Hematopoietic multipotent progenitor cell treated with erythropoietin and hydrocortisone succinate and interleukin-3 and kit ligand, for 17 days (in vitro differentiated cells): ENCODE measurements at regions not wholly inside any gene's neighbourhood (a gene's known extent, or its start where the extent isn't known, plus 50 kb on each side); places are given as distances from the start of the nearest gene placed in this dataset.
"Not testable (repeated sequence)": the region's sequence is repeated elsewhere in the genome, so short reads cannot be mapped to it uniquely, and the experiment has no call there.

Experiments used
- DNase-seq: peaks from one replicate; pipeline ENCODE4 v3.0.0-alpha.2; 2015; ENCODE audit warnings: low spot score

- no peak for DNase-seq
These were observed 1123.2 kb downstream of the TBL1XR1 start for GRCh38 chr3:176074096-176074495.

DNA sequence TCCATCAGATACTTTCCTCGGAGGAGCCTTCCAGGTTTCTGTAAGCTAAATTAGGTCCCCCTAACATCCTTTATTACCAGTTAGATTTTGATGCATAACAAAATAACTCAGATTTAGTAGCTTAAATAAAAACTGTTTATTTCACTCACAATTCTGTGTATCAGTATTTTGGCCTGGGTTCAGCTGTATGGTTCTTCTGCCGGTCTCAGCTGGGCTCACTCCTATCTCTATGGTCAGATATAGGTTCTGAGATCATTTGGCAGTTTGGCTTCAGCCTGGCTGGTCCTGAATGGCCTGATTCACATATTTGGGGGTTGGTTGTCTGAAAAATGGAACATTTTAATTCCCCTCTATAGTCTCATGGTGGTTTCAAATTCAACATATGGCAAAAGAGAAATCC lies 1125.3 kb downstream of the TBL1XR1 start:
- no peak for DNase-seq

- DNase-seq: no peak
These were observed 1128.5 kb downstream of the TBL1XR1 start for GRCh38 chr3:176068750-176069149.

DNA sequence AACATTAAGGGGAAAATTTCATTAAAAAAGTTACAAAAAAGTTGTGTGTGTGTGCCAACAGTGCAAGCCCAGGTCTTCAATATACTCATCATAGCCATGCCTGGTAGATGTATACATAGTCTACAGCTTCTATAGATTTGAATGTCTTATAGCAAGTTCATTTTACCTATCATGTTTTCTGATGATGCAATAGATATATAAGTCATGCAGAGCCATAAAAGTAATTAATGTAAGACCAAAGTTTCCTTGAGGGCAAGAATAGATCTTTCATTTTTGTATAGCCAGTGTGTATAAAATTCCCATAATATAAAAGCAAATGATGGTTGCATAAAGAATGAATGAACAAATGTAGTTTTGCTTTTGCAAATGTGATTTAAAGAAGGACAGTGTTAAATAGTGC lies 1138.4 kb downstream of the TBL1XR1 start:
- no peak for DNase-seq

- DNase-seq: no peak
These were observed 1141.4 kb downstream of the TBL1XR1 start for GRCh38 chr3:176055836-176056235.

GRCh38 chr3:176051766-176052165 lies 1145.5 kb downstream of the TBL1XR1 start:
- no peak for DNase-seq

GRCh38 chr3:176046703-176047102 lies 1150.6 kb downstream of the TBL1XR1 start:
- no peak for DNase-seq

- DNase-seq: no peak
These were observed 1155.5 kb downstream of the TBL1XR1 start for GRCh38 chr3:176041812-176042211.

DNA sequence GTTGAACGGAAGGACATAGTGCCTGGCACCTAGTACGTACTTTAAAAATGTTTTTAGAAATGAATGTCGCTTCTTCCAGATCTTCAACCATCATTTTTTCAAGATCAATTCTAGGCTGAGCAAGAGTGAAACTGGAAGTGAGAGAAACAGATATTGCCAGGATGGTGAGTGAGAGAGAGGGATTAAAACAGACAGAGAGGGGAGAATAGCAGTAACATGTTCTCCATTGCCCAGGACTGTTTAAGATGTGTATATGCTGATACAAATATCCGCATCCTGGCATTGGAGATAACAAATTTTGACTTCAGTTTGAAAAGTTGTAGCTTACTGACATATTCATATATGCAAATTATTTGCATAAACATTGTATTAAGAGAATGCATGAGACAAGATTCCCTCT lies 1156.1 kb downstream of the TBL1XR1 start:
- DNase-seq: no peak

DNA sequence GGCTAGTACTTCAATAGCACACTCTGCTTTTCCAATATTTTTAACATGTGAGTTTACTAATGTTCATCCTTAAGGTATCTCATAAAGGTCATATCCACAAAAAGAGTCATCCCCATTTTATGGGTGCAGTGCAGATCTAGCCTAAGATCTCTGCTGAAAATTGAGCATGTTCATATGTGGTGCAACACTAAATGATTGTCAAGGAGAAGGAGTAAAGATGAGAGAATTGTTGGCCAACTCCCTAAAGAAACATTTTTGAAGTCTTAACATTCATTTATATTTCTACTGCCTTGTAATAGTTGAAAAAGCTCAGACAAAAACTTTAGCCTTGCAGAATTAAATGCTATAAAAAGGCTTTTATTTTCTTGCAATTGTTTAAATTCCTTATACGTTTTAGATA lies 1159.6 kb downstream of the TBL1XR1 start:
- no peak for DNase-seq

DNA sequence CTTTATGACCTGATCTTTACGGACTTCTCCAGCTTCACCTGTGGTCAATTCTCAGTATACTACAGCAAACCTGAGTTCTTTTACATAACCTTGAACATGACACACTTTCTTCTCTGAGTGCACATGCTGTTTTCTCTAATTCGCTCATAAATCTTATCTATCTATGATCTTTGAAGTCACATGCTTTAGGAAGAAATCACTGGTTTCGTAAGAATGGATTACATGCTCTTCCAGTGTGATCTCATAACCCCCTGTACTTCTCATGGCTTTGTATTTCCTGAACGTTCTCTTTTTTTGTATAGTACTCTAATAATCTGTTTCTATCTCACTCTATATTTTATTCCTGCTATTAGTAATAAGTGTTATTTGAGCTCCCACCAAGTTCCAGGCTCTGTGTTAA lies 1165.2 kb downstream of the TBL1XR1 start:
- DNase-seq: no peak

- DNase-seq: not testable (repeated sequence)
These were observed 1157.1 kb downstream of the NAALADL2 start for GRCh38 chr3:176016203-176016602.

DNA sequence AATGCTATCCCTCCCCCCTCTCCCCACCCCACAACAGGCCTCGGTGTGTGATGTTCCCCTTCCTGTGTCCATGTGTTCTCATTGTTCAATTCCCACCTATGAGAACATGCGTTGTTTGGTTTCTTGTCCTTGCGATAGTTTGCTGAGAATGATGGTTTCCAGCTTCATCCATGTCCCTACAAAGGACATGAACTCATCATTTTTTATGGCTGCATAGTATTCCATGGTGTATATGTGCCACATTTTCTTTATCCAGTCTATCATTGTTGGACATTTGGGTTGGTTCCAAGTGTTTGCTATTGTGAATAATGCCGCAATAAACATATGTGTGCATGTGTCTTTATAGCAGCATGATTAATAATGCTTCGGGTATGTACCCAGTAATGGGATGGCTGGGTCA lies 1156.1 kb downstream of the NAALADL2 start:
- DNase-seq: not testable (repeated sequence)

GRCh38 chr3:176009256-176009655 lies 1150.1 kb downstream of the NAALADL2 start:
- DNase-seq: no peak

- DNase-seq: no peak
These were observed 1146.4 kb downstream of the NAALADL2 start for GRCh38 chr3:176005564-176005963.

DNA sequence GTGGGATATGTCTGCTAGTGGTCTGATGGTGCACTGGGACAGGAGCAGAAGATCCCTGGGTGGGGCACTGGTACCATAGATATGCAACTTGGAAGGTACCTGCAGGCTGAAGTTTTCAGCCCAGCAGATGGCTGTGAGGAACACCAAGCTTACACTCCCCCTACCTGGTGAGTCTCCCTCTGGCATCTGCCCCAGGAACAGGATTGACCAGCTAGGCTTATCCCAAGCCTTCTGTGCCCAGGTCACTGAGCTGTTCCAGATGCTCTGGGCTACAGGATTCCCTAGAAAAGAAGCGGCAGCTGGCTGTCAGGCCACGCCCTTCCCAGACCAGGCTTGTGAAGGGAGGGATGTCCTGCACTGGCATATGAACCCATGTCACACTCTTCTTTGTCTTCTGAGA lies 1130.0 kb downstream of the NAALADL2 start:
- DNase-seq: no peak

GRCh38 chr3:175988401-175988800 lies 1129.3 kb downstream of the NAALADL2 start:
- DNase-seq: no peak

DNA sequence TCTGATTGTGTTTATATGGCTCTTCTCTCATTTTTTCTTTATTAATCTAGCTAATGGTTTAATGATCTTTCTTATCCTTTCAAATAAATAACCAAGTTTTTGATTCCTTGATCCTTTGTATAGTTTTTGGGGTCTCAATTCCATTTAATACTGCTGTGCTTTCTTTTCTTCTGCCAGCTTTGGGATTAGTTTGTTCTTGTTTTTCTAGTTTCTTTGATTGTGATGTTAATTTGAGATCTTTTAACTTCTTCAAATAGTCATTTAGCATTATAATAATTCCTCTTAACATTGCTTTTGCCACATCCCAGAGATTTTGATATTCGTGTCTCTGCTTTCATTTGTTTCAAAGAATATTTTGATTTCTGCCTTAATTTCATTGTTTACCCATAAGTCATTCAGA lies 1126.6 kb downstream of the NAALADL2 start:
- no peak for DNase-seq

DNA sequence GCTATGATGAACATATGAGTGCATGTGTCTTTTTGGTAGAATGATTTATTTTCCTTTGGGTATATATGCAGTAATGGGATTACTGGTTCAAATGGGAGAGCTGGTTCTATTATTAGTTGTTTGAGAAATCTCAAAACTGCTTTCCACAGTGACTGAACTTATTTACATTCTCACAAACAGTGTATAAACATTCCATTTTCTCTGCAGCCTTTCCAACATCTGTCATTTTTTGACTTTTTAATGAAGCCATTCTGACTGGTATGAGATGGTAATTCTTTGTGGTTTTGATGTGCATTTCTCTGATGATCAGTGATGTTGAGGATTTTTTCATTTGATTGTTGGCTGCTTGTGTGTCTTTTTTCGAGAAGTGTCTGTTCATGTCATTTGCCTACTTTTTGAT lies 1124.2 kb downstream of the NAALADL2 start:
- no peak for DNase-seq

- DNase-seq: no peak
These were observed 1121.5 kb downstream of the NAALADL2 start for GRCh38 chr3:175980486-175981090.

DNA sequence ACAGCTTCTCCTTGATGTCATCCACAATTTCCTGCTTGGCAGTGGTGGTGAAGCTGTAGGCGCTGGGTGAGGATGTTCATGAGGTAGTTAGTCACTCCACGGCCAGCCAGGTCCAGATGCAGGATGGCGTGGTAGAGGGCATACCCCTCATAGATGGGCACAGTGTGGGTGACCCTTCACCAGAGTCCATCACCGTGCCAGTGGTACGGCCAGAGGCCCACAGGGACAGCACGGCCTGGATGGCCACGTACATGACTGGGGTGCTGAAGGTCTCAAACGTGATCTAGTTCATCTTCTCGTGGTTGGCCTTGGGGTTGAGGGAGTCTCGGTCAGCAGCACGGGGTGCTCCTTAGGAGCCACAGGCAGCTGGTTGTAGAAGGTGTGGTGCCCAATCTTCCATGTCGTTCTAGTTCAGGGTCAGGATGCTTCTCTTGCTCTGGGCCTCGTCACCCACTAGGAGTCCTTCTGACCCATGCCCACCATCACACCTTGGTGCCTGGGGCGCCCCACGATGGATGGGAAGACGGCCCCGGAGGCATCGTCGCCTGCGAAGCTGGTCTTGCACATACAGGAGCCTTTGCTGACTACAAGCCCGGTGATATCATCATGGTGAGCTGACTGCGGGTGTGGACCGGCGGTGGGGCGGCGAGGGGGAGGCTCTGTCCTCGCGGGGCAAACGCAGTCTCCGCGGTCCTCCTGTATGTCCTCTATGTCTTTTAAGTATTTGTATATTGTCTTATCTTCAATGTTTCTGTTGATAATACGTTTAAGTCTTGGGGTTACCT lies 1119.0 kb downstream of the NAALADL2 start:
- DNase-seq: no peak

- DNase-seq: no peak
These were observed 1110.3 kb downstream of the NAALADL2 start for GRCh38 chr3:175969456-175969855.

DNA sequence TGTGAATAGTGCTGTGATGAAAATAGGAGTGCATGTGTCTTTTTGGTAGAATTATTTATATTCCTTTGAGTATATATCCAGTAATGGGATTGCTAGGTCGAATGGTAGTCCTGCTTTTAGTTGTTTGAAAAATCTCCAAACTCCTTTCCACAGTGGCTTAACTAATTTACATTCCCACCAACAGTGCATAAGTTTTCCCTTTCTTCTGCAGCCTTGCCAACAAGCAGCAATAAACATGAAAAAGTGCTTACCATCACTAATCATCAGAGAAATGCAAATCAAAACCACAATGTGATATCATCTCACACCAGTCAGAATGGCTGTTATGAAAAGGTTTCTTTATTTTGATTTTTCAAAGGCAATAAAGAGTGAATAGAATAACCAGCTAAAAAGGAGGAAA lies 1105.9 kb downstream of the NAALADL2 start:
- no peak for DNase-seq

DNA sequence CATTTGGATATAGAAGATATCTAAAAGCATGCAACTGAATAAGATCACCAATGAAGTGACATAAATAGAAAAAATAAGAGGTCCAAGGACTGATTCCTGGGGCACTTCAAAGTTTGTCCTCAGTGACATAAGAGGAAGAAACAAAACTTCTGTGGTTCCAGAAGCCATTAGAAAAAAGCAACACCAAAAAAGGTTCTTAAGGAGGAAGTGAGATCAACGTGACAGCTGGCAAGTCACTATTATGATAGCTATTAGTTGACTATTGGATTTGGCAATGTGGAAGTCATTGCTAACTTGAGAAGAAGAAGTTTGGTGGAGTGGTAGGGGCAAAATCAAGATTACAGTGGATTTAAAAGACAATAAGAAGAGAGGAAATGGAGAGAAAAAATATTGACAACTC lies 1098.3 kb downstream of the NAALADL2 start:
- no peak for DNase-seq
